Right atrium auricular region (tissue), 2 donors: ENCODE measurements at regions not wholly inside any gene's neighbourhood (a gene's known extent, or its start where the extent isn't known, plus 50 kb on each side); places are given as distances from the start of the nearest gene placed in this dataset.
"Not testable (repeated sequence)": the region's sequence is repeated elsewhere in the genome, so short reads cannot be mapped to it uniquely, and the experiment has no call there.

ENCODE experiments used
- DNase-seq: peaks from one replicate; pipeline ENCODE4 v3.0.0-alpha.2; 2019; ENCODE audit warnings: low spot score
- H3K27ac ChIP-seq, 2 donors: fragments of 200-600 bp; sonication (generic); 1 replicate in 1 of 2; 2 replicates in 1 of 2; pipeline ENCODE4 v1.5.1; 2016 to 2019
- H3K27me3 ChIP-seq, 2 donors: fragments of 200-600 bp; sonication (generic); one replicate each; pipeline versions ENCODE4 v1.5.1 to v1.6.0; 2017 to 2019
- H3K36me3 ChIP-seq: fragments of 200-600 bp; sonication (generic); one replicate; pipeline ENCODE4 v1.5.1; 2016
- H3K4me1 ChIP-seq, 2 donors: fragments of 200-600 bp; sonication (generic); one replicate each; pipeline versions ENCODE4 v1.5.1 to v1.6.0; 2017 to 2019
- H3K4me3 ChIP-seq, 2 donors: fragments of 200-600 bp; sonication (generic); 1 replicate in 1 of 2; 2 replicates in 1 of 2; pipeline ENCODE4 v1.5.1; 2017 to 2019; ENCODE audit warnings: mild to moderate bottlenecking in 1 of 2, moderate library complexity in 1 of 2
- H3K9me3 ChIP-seq, 2 donors: fragments of 200-600 bp; sonication (generic); one replicate each; pipeline ENCODE4 v1.5.1; 2019
- CTCF ChIP-seq, 2 donors: fragments of 200-600 bp; sonication (generic); IDR thresholded peaks; one replicate each; pipeline ENCODE4 v1.5.1; 2019; ENCODE audit warnings: antibody characterized with exemption in 2 of 2

GRCh38 chr3:181210275-181210674 lies 220.7 kb upstream of the DNAJC19 start:
- H3K27ac ChIP-seq = no peak overlapping the region
- H3K27me3 ChIP-seq = no peaks in the 10 kb centered on the region
- DNase-seq = no peak
- H3K4me1 ChIP-seq = no peaks in the 10 kb centered on the region
- H3K36me3 ChIP-seq = no peaks in the 10 kb centered on the region
- TF ChIP-seq CTCF (IDR thresholded peaks at IDR 0.05) = peak in 1 of 2 donors; percentile 56
- no peak overlapping the region for H3K4me3 ChIP-seq
- H3K9me3 ChIP-seq = no peaks in the 10 kb centered on the region

- H3K4me1 ChIP-seq = no peaks in the 10 kb centered on the region
- H3K4me3 ChIP-seq = no peak overlapping the region
- no peak for TF ChIP-seq CTCF (IDR thresholded peaks at IDR 0.05)
- no peaks in the 10 kb centered on the region for H3K36me3 ChIP-seq
- H3K27me3 ChIP-seq = no peaks in the 10 kb centered on the region
- H3K9me3 ChIP-seq = no peaks in the 10 kb centered on the region
- no peak overlapping the region for H3K27ac ChIP-seq
- no peak for DNase-seq
These were observed 200.0 kb upstream of the DNAJC19 start for GRCh38 chr3:181189556-181189955.

- H3K9me3 ChIP-seq = no peaks in the 10 kb centered on the region
- H3K4me1 ChIP-seq = no peaks in the 10 kb centered on the region
- DNase-seq = no peak
- no peaks in the 10 kb centered on the region for H3K36me3 ChIP-seq
- no peak for TF ChIP-seq CTCF (IDR thresholded peaks at IDR 0.05)
- no peaks in the 10 kb centered on the region for H3K27me3 ChIP-seq
- H3K27ac ChIP-seq = no peak overlapping the region
- no peak overlapping the region for H3K4me3 ChIP-seq
These were observed 194.2 kb upstream of the DNAJC19 start for GRCh38 chr3:181183764-181184163.

GRCh38 chr3:181183057-181183456 lies 193.5 kb upstream of the DNAJC19 start:
- DNase-seq, H3K4me3 ChIP-seq, H3K4me1 ChIP-seq, H3K27ac ChIP-seq, H3K36me3 ChIP-seq, H3K9me3 ChIP-seq, H3K27me3 ChIP-seq: not testable (repeated sequence)

GRCh38 chr3:181178991-181179390 lies 189.5 kb upstream of the DNAJC19 start:
- no peaks in the 10 kb centered on the region for H3K36me3 ChIP-seq
- H3K27me3 ChIP-seq = no peaks in the 10 kb centered on the region
- no peak for DNase-seq
- H3K4me3 ChIP-seq = no peak overlapping the region
- H3K27ac ChIP-seq = no peak overlapping the region
- no peaks in the 10 kb centered on the region for H3K4me1 ChIP-seq
- H3K9me3 ChIP-seq = no peaks in the 10 kb centered on the region
- no peak for TF ChIP-seq CTCF (IDR thresholded peaks at IDR 0.05)

- H3K4me3 ChIP-seq = no peak overlapping the region
- DNase-seq = peak; percentile 81
- no peaks in the 10 kb centered on the region for H3K4me1 ChIP-seq
- no peaks in the 10 kb centered on the region for H3K36me3 ChIP-seq
- peak; percentile 45 to 69 for TF ChIP-seq CTCF (IDR thresholded peaks at IDR 0.05)
- H3K9me3 ChIP-seq = no peaks in the 10 kb centered on the region
- no peaks in the 10 kb centered on the region for H3K27me3 ChIP-seq
- no peak overlapping the region for H3K27ac ChIP-seq
These were observed 187.1 kb upstream of the DNAJC19 start for GRCh38 chr3:181176601-181177000.
